Activated naive CD4-positive, alpha-beta T cell treated with anti-CD3 and anti-CD28 coated beads, Interleukin-2, amount 50 U/mL, for 72 hours (primary cell): ENCODE measurements at regions not wholly inside any gene's neighbourhood (a gene's known extent, or its start where the extent isn't known, plus 50 kb on each side); places are given as distances from the start of the nearest gene placed in this dataset.
"Not testable (repeated sequence)": the region's sequence is repeated elsewhere in the genome, so short reads cannot be mapped to it uniquely, and the experiment has no call there.

Experiments used
- ATAC-seq, 2 donors: fragments of 150-1000 bp; cut with Tn5 transposase; 2 replicates each; pipeline ENCODE4 v1.10.0; 2021; ENCODE audit warnings: mild to moderate bottlenecking in 2 of 2, moderate library complexity in 2 of 2
- DNase-seq, 2 donors: peaks; one replicate each; pipeline ENCODE4 v3.0.0; 2021 to 2022; ENCODE audit warnings: low spot score in 2 of 2
- H3K27ac Mint-ChIP-seq, 2 donors: one replicate each; pipeline ENCODE4 v1.8.0; 2022; ENCODE audit warnings: mild to moderate bottlenecking in 2 of 2, mixed read lengths in 2 of 2
- H3K36me3 Mint-ChIP-seq, 2 donors: one replicate each; pipeline ENCODE4 v1.8.0; 2022; ENCODE audit warnings: mixed read lengths in 2 of 2
- H3K9me3 Mint-ChIP-seq, 2 donors: one replicate each; pipeline ENCODE4 v1.8.0; 2022; ENCODE audit warnings: mixed read lengths in 2 of 2

- no peak for ATAC-seq
- no peak for DNase-seq
- Mint-ChIP-seq H3K36me3 (no peaks in the 10 kb centered on the region), H3K27ac (no peak overlapping the region), H3K9me3 (peaks cover 7 to 15% of the 10 kb centered on the region in 2 donors)
Observed at GRCh38 chr3:26484140-26484539, 138.4 kb upstream of the LRRC3B start.

- H3K36me3 Mint-ChIP-seq, result peaks cover 0 to 8% of the 10 kb centered on the region in 2 donors
- no peak for DNase-seq
- H3K9me3 Mint-ChIP-seq, result peaks cover 18 to 28% of the 10 kb centered on the region in 2 donors
- no peak for ATAC-seq
- H3K27ac Mint-ChIP-seq, result no peak overlapping the region
Observed at GRCh38 chr3:26498271-26498670, 124.3 kb upstream of the LRRC3B start.

- ATAC-seq (no peak), DNase-seq (no peak)
- Mint-ChIP-seq H3K27ac (no peak overlapping the region), H3K36me3 (no peaks in the 10 kb centered on the region), H3K9me3 (peaks cover 14 to 15% of the 10 kb centered on the region in 2 donors)
Observed at GRCh38 chr3:26505399-26505798, 117.2 kb upstream of the LRRC3B start.

- not testable (repeated sequence) for ATAC-seq, DNase-seq, H3K27ac Mint-ChIP-seq, H3K36me3 Mint-ChIP-seq
- H3K9me3 Mint-ChIP-seq, result peaks cover 10 to 21% of the 10 kb centered on the region in 2 donors
Observed at GRCh38 chr3:26514445-26515029, 108.0 kb upstream of the LRRC3B start.

- Mint-ChIP-seq H3K27ac (no peak overlapping the region), H3K36me3 (no peaks in the 10 kb centered on the region), H3K9me3 (peaks cover 6 to 21% of the 10 kb centered on the region in 2 donors)
- no peak for ATAC-seq
- DNase-seq, result no peak
Observed at GRCh38 chr3:26515351-26515750, 107.2 kb upstream of the LRRC3B start.

- Mint-ChIP-seq H3K36me3 (peaks cover 0 to 14% of the 10 kb centered on the region in 2 donors), H3K27ac (no peak overlapping the region), H3K9me3 (peaks cover 30 to 32% of the 10 kb centered on the region in 2 donors)
- no peak for ATAC-seq
- no peak for DNase-seq
Observed at GRCh38 chr3:26521261-26521660, 101.3 kb upstream of the LRRC3B start.

- no peak overlapping the region for H3K27ac Mint-ChIP-seq
- H3K9me3 Mint-ChIP-seq, result peaks cover 29% of the 10 kb centered on the region in 2 donors
- no peak for ATAC-seq
- peaks cover 0 to 14% of the 10 kb centered on the region in 2 donors for H3K36me3 Mint-ChIP-seq
- no peak for DNase-seq
Observed at GRCh38 chr3:26522919-26523318, 99.7 kb upstream of the LRRC3B start.

- ATAC-seq, result no peak
- Mint-ChIP-seq H3K27ac (no peak overlapping the region), H3K9me3 (peaks cover 30 to 38% of the 10 kb centered on the region in 2 donors)
Observed at GRCh38 chr3:26525013-26525412, 97.6 kb upstream of the LRRC3B start.

GRCh38 chr3:26535151-26535550 is 87.4 kb upstream of the LRRC3B start:
- ATAC-seq, result no peak
- Mint-ChIP-seq H3K27ac (no peak overlapping the region), H3K9me3 (peaks cover 10 to 24% of the 10 kb centered on the region in 2 donors), H3K36me3 (peaks cover 0 to 8% of the 10 kb centered on the region in 2 donors)
- no peak for DNase-seq

More at GRCh38 chr3:26525013-26525412, 97.6 kb upstream of the LRRC3B start:
- H3K36me3 Mint-ChIP-seq, result peaks cover 0 to 14% of the 10 kb centered on the region in 2 donors
- DNase-seq, result no peak

GRCh38 chr3:26536955-26537354 is 85.6 kb upstream of the LRRC3B start:
- no peak for ATAC-seq
- Mint-ChIP-seq H3K27ac (no peak overlapping the region), H3K36me3 (peaks cover 0 to 8% of the 10 kb centered on the region in 2 donors), H3K9me3 (peaks cover 5 to 17% of the 10 kb centered on the region in 2 donors)
- DNase-seq, result no peak

- DNase-seq (no peak), ATAC-seq (no peak)
- H3K36me3 Mint-ChIP-seq, result no peaks in the 10 kb centered on the region
- peaks cover 6 to 11% of the 10 kb centered on the region in 2 donors for H3K9me3 Mint-ChIP-seq
- no peak overlapping the region for H3K27ac Mint-ChIP-seq
Observed at GRCh38 chr3:26550413-26550812, 72.2 kb upstream of the LRRC3B start.

- Mint-ChIP-seq H3K9me3 (peaks cover 0 to 10% of the 10 kb centered on the region in 2 donors), H3K27ac (no peak overlapping the region), H3K36me3 (no peaks in the 10 kb centered on the region)
- ATAC-seq (no peak), DNase-seq (no peak)
Observed at GRCh38 chr3:26556637-26557036, 65.9 kb upstream of the LRRC3B start.

GRCh38 chr3:26558257-26558656 is 64.3 kb upstream of the LRRC3B start:
- Mint-ChIP-seq H3K9me3 (peaks cover 0 to 10% of the 10 kb centered on the region in 2 donors), H3K36me3 (no peaks in the 10 kb centered on the region), H3K27ac (no peak overlapping the region)
- ATAC-seq, result no peak
- DNase-seq, result no peak

GRCh38 chr3:26559227-26559626 is 63.3 kb upstream of the LRRC3B start:
- DNase-seq (no peak), ATAC-seq (no peak)
- H3K9me3 Mint-ChIP-seq, result peaks cover 0 to 4% of the 10 kb centered on the region in 2 donors
- H3K36me3 Mint-ChIP-seq, result no peaks in the 10 kb centered on the region
- H3K27ac Mint-ChIP-seq, result no peak overlapping the region

GRCh38 chr3:26560081-26560480 is 62.5 kb upstream of the LRRC3B start:
- Mint-ChIP-seq H3K27ac (no peak overlapping the region), H3K36me3 (no peaks in the 10 kb centered on the region), H3K9me3 (peaks cover 0 to 4% of the 10 kb centered on the region in 2 donors)
- DNase-seq (no peak), ATAC-seq (no peak)

- no peak for DNase-seq
- ATAC-seq, result no peak
- no peaks in the 10 kb centered on the region for H3K36me3 Mint-ChIP-seq
- peaks cover 0 to 10% of the 10 kb centered on the region in 2 donors for H3K9me3 Mint-ChIP-seq
- H3K27ac Mint-ChIP-seq, result no peak overlapping the region
Observed at GRCh38 chr3:26562021-26562768, 60.4 kb upstream of the LRRC3B start.
